MCF 10A (cell line): ENCODE measurements at regions not wholly inside any gene's neighbourhood (a gene's known extent, or its start where the extent isn't known, plus 50 kb on each side); places are given as distances from the start of the nearest gene placed in this dataset.

Experiments
- BruUV-seq: library from RNA; stranded (reverse); fragments of 400-500 nt; replicated peaks from 2 replicates; lab custom pipeline; 2021; lab: Mats Ljungman, UMichigan
- CTCF ChIA-PET: fragments of 300-600 bp; sonication (Branson Sonifier 250); formaldehyde crosslinking; extraction: SDS; loops from one replicate; lab custom pipeline; 2021; ENCODE audit warnings: antibody characterized with exemption, inconsistent platforms; lab: Yijun Ruan, JAX
- POLR2A ChIA-PET: fragments of 300-600, 350-650 bp; sonication (Branson Sonifier 250); formaldehyde crosslinking; extraction: SDS; loops from one replicate; lab custom pipeline; 2020; ENCODE audit warnings: antibody characterized with exemption, inconsistent platforms; lab: Yijun Ruan, JAX
- DNase-seq: peaks from one replicate; pipeline ENCODE4 v3.0.0-alpha.2; 2018; ENCODE audit not compliant: unreplicated experiment
- H3K27ac Mint-ChIP-seq: one replicate; pipeline ENCODE4 v1.8.0; 2022; ENCODE audit warnings: mild to moderate bottlenecking, low read depth, mixed read lengths; ENCODE audit not compliant: unreplicated experiment
- H3K27me3 Mint-ChIP-seq: one replicate; pipeline ENCODE4 v1.8.0; 2022; ENCODE audit warnings: mixed read lengths; ENCODE audit not compliant: insufficient read depth, unreplicated experiment
- H3K36me3 Mint-ChIP-seq: one replicate; pipeline ENCODE4 v1.8.0; 2022; ENCODE audit warnings: mild to moderate bottlenecking, moderate library complexity, mixed read lengths; ENCODE audit not compliant: insufficient read depth, unreplicated experiment
- H3K4me1 Mint-ChIP-seq: one replicate; pipeline ENCODE4 v1.8.0; 2022; ENCODE audit warnings: mixed read lengths; ENCODE audit not compliant: insufficient read depth, unreplicated experiment
- H3K4me3 Mint-ChIP-seq: one replicate; pipeline ENCODE4 v1.8.0; 2022; ENCODE audit warnings: mild to moderate bottlenecking, moderate library complexity, mixed read lengths; ENCODE audit not compliant: unreplicated experiment
- H3K9me3 Mint-ChIP-seq: one replicate; pipeline ENCODE4 v1.8.0; 2022; ENCODE audit warnings: mixed read lengths; ENCODE audit not compliant: unreplicated experiment
- intact Hi-C: fragments of 100-400 bp; cut with micrococcal nuclease; formaldehyde crosslinking; loops from 2 replicates; pipeline ENCODE4 v1.14.1; 2022
- TF ChIP-seq, protein P1 (sequence below): fragments of 200-600 bp; IDR thresholded peaks from one replicate; pipeline ENCODE4 v1.8.0; 2022; ENCODE audit warnings: antibody characterized with exemption, mild to moderate bottlenecking; ENCODE audit not compliant: unreplicated experiment

DNA sequence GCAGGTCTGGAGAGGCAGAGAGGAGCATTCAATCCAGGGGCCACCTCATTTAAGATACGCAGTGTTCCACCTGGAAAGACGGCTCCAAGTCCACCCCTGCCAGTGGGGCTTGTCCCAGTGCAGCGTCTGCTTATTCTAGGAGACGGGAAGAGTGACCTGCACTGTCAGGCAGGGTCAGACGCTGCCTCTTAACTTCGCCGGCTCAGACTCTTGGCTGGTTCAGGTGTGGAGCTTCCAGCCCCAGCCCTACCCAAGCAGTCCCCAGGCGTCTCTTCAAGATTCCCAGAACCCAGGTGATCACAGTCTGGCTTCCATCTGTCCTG, 208.5 kb downstream of the TFCP2L1 start:
- Mint-ChIP-seq H3K27me3 (no peaks in the 10 kb centered on the region), H3K27ac (no peak overlapping the region), H3K4me1 (peaks cover 6% of the 10 kb centered on the region), H3K4me3 (no peak overlapping the region), H3K9me3 (no peaks in the 10 kb centered on the region), H3K36me3 (peaks cover 6% of the 10 kb centered on the region)
- ChIA-PET POLR2A (no interaction called here), CTCF (interaction anchor here (0.6 to 15.4 kb wide), 18 partner anchors 8 to 943 kb away, joined by 3 to 541 read pairs (median 3); no protein-coding TSS in a partner anchor)
- no peak for DNase-seq
- no TSS peak for BruUV-seq
- intact Hi-C loops = loop anchor here (10.0 kb wide), 1 partner anchor 842 kb away; no protein-coding TSS in a partner anchor
- TF ChIP-seq, protein P1, sequence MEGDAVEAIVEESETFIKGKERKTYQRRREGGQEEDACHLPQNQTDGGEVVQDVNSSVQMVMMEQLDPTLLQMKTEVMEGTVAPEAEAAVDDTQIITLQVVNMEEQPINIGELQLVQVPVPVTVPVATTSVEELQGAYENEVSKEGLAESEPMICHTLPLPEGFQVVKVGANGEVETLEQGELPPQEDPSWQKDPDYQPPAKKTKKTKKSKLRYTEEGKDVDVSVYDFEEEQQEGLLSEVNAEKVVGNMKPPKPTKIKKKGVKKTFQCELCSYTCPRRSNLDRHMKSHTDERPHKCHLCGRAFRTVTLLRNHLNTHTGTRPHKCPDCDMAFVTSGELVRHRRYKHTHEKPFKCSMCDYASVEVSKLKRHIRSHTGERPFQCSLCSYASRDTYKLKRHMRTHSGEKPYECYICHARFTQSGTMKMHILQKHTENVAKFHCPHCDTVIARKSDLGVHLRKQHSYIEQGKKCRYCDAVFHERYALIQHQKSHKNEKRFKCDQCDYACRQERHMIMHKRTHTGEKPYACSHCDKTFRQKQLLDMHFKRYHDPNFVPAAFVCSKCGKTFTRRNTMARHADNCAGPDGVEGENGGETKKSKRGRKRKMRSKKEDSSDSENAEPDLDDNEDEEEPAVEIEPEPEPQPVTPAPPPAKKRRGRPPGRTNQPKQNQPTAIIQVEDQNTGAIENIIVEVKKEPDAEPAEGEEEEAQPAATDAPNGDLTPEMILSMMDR = no peak

DNA sequence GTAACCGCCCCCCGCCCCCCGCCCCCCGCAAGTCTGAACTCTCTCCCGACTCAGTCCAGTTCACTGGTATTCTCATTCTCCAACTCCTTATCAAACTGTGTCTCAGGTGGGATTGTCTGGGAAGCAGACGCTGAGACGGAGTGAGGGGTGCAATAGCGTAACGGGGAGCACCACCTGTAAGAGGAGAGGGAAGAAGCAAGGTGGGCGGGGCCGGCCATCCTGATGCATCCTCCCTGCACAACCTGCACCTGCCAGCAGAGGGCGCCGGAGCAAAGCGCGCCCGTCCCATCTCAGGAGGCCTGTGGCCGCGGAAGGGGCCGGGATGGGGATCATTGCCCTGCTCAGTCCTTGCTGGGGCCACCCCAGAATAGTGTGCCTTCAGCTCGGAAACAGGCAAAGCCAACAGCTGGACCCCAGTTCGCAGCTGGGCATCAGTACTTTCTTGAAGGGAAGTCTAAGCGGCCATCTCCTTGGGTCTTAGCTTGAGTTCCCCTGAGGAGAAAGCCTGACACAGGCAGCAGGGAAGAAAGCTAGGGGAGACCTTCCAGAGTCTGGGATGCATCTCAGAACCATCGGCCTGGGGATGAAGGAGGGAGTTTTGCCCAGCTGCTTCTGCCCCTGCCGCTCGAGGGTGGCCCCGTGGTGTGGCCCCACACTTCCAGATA, 208.0 kb downstream of the TFCP2L1 start:
- ChIA-PET CTCF (interaction anchor here (0.6 to 15.4 kb wide), 33 partner anchors 9 to 1624 kb away, joined by 3 to 541 read pairs (median 3); no protein-coding TSS in a partner anchor), POLR2A (interaction anchor here (0.5 kb wide), 1 partner anchor 134 kb away, joined by 4 read pairs; no protein-coding TSS in a partner anchor)
- Mint-ChIP-seq H3K27me3 (no peaks in the 10 kb centered on the region), H3K27ac (no peak overlapping the region), H3K4me1 (peaks cover 6% of the 10 kb centered on the region), H3K4me3 (no peak overlapping the region), H3K9me3 (no peaks in the 10 kb centered on the region), H3K36me3 (peaks cover 6% of the 10 kb centered on the region)
- intact Hi-C loops = loop anchor here (10.0 kb wide), 1 partner anchor 842 kb away; no protein-coding TSS in a partner anchor
- TF ChIP-seq, protein P1 = peak; percentile 93
- peak; percentile 79 for DNase-seq
- BruUV-seq = no TSS peak

GRCh38 chr2:121078899-121079298, 206.1 kb downstream of the TFCP2L1 start:
- H3K4me3 Mint-ChIP-seq = no peak overlapping the region
- BruUV-seq = no TSS peak
- peaks cover 6% of the 10 kb centered on the region for H3K36me3 Mint-ChIP-seq
- CTCF ChIA-PET = interaction anchor here (0.5 to 15.4 kb wide), 25 partner anchors 7 to 722 kb away, joined by 3 to 541 read pairs (median 4); no protein-coding TSS in a partner anchor
- H3K9me3 Mint-ChIP-seq = no peaks in the 10 kb centered on the region
- TF ChIP-seq, protein P1 = no peak
- POLR2A ChIA-PET = no interaction called here
- no peaks in the 10 kb centered on the region for H3K27me3 Mint-ChIP-seq
- no peak for DNase-seq
- peaks cover 6% of the 10 kb centered on the region for H3K4me1 Mint-ChIP-seq
- intact Hi-C loops = loop anchor here (10.0 kb wide), 1 partner anchor 844 kb away; no protein-coding TSS in a partner anchor
- H3K27ac Mint-ChIP-seq = no peak overlapping the region

DNA sequence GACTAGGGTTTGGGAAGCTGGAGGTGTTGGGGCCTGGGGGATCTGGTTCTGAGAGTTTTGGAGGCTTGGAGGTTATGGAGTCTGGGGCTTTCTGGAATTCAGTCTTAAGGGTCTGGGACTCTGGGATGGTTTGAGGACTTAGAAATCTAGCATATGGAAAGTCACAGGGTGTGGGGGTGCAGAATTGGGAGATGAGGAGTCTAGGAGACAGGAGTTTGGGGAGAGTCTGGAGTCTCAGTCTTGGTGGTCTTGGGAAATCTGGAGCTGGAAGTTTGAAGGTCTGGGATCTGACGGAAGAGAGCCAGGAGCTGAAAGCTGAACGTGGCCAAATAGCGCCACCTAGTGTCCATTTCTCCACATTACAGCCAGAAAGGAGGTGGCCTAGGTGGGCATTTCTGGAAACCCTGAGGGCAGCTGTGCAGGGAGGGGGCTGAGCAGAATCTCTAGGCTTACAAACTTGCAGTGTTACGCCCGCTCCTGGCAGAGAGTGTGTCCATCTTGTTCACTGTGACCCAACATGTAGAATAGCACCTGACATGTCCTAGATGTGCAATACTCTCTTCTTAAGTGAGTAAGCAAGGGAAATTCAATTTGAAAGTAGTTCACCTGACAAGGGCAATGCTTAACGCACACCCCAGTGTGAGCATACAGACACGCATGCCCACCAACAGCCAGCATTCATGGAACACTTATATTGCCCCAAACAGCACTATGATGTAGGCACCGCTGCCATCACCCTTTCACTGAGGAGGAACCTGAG, 204.8 kb downstream of the TFCP2L1 start:
- peak; percentile 71 for DNase-seq
- ChIA-PET CTCF (interaction anchor here (0.5 to 15.4 kb wide), 44 partner anchors 6 to 1575 kb away, joined by 3 to 541 read pairs (median 3); no protein-coding TSS in a partner anchor), POLR2A (interaction anchor here (0.6 to 1.3 kb wide), 4 partner anchors 248 to 1000 kb away, joined by 3 to 4 read pairs (median 3); no protein-coding TSS in a partner anchor)
- Mint-ChIP-seq H3K36me3 (peaks cover 6% of the 10 kb centered on the region), H3K4me3 (no peak overlapping the region), H3K9me3 (no peaks in the 10 kb centered on the region), H3K27me3 (no peaks in the 10 kb centered on the region), H3K27ac (no peak overlapping the region), H3K4me1 (peaks cover 6% of the 10 kb centered on the region)
- TF ChIP-seq, protein P1 = peak; percentile 89
- intact Hi-C loops = loop anchor here (1.0 to 10.0 kb wide), 2 partner anchors 385 to 635 kb away; no protein-coding TSS in a partner anchor
- no TSS peak for BruUV-seq
